Stimulated activated CD8-positive, alpha-beta memory T cell treated with anti-CD3 and anti-CD28 coated beads, Interleukin-12 subunit alpha, Interleukin-12 subunit beta, amount 100 ng/mL, for 1 hour (primary cell): ENCODE measurements at regions not wholly inside any gene's neighbourhood (a gene's known extent, or its start where the extent isn't known, plus 50 kb on each side); places are given as distances from the start of the nearest gene placed in this dataset.

Experiments used
- DNase-seq: peaks from one replicate; pipeline ENCODE4 v3.0.0-alpha.2; 2020; ENCODE audit warnings: low read depth

- no peak for DNase-seq
Observed at GRCh38 chr13:74409551-74409950, 275.3 kb upstream of the KLF12 start.

GRCh38 chr13:74406420-74406819 is 272.2 kb upstream of the KLF12 start:
- no peak for DNase-seq

DNA sequence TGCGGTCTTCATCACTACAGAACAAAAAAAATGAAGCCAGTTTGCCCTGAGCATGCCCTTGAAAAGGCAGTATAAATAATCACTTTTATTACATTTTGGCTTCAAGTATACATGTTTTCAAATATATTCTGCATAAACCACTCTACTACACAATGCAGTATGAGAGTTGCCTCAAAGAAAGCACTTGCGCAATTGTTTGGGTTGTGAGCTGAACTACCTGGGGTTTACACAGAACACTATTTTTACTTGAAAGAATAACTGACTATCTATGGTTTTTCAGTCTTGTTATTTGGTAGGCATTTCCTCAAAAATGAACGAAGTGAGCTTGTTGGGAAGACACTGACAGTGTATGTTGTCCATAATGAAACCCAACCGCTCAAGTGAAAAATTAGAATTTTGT is 264.4 kb upstream of the KLF12 start:
- no peak for DNase-seq

DNA sequence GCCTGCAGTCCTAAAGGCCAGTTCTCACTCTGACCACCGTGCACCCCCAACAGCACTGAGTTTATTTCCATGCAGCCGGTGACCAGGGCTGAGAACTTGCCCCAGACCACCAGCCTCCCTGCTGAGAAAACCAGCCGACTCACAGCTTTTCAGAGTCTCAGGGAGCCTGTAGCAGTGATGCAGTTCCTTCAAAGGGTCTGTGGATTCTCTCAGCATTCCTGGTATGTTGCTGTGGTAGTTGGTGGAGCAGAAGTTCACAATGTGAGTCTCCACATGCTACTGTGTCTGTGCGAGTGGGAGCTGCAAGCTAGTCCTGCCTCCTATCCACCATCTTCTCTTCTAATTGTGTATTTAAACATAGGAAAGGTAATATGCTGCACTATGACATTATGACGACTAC is 254.9 kb upstream of the KLF12 start:
- DNase-seq, result no peak

DNA sequence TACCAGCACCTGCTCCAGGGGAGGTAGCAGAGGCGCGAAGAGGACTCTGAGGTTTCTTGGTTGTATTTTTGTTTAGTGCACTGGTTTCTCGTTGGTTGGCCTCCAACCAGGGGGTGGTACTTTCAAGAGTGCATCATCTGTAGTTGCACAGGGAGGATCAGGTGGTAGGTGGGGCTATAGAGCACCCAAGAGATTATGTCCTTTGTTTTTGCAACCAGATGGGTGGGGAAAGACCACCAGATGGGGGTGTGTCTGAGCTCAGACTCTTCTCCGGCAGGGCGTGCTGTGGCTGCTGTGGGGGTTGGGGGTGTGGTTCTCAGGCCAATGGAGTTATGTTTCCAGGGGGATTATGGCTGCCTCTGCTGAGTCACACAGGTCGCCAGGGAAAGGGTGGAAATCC is 254.4 kb upstream of the KLF12 start:
- DNase-seq, result no peak

DNA sequence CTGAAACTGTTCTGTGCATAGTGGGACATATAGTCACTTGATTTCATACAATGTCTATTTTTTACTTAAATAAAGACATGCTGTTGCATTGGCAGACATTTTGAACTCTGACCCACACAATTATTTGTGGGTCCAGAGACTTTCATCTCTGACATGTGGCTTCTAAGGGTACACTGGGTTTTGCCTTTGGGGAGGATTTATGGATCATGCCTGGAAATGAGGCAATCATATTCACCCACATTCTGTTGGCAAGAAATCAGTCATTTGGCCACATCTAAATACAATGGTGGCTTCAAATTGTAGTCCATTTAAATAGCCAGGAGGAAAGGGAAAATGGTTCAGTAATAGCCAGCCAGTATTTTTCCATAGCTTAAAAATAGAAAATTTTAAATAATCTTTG is 238.3 kb upstream of the KLF12 start:
- no peak for DNase-seq

- DNase-seq, result no peak
Observed at GRCh38 chr13:74367193-74367592, 233.0 kb upstream of the KLF12 start.

DNA sequence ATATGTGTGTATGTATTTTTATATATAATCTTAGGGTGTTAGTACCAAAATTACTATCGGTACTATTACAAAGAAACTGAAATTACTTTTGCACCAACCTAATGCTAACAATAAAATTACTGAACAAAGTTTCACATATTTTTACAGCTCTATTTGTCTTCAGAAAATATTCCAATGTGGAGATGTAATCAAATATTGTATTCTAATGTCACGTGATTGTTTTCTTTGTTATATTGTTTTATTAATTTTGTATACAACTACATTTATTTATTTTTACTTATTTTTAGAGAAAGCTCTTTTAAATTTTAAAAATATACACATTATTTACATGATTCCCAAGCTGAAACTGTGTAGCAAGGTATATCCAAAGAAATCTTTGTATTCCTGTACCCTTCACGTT is 227.1 kb upstream of the KLF12 start:
- no peak for DNase-seq

DNA sequence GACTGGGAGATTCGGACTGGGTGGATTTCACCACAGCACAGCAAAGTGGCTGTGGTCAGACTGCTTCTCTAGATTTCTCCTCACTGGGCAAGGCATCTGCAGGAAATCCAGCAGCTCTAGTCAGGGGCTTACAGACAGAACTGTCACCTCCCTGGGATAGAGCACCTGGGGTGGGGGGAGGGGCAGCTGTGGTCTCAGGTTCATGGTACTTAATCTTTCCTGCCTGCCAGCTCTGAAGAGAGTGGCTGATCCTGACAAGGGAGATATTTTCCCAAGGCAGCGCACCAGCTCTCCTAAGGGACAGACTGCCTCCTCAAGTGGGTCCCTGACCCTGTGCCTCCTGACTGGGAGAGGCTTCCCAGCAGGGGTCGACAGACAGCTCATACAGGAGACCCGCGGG is 212.8 kb upstream of the KLF12 start:
- DNase-seq, result no peak

DNA sequence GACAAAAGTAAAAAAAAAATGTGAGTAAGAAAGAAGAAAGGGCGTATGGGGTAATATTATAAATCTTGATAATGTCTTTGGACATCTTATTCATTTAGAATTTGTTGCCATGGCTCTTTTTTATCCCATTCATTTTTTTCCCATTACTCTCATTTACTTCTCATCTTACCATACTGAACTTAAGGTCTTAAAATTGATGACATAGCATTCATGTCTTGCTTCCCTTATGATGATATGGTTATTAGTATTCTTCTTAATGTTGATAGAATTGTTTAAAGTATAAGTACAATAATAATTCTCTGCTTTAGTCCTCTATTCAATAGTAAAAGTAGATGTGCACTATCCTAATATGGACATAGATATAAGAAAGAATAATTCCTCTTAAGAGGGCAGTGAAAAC is 204.1 kb upstream of the KLF12 start:
- no peak for DNase-seq

GRCh38 chr13:74336546-74336945 is 202.3 kb upstream of the KLF12 start:
- no peak for DNase-seq

DNA sequence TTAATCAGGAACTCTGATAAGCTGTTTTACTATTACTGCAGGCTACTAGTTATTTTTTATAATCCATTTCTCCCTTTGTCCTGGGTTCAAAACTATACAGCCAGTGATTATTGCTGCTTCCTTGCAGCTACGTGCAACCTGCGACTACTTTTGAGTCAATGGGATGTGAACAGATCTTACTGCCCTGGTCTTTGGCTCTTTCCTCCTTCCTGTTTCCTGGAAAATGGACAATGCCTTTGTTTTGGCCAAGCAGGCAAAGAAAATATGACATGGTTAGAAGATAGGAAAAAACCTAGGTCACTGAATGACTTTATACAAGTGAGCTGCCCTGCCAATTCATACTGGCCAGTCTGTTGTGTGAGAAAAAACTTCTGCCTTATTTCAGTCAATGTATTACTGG is 201.2 kb upstream of the KLF12 start:
- no peak for DNase-seq

GRCh38 chr13:74329962-74330361 is 195.8 kb upstream of the KLF12 start:
- DNase-seq, result no peak

- no peak for DNase-seq
Observed at GRCh38 chr13:74325106-74325505, 190.9 kb upstream of the KLF12 start.

DNA sequence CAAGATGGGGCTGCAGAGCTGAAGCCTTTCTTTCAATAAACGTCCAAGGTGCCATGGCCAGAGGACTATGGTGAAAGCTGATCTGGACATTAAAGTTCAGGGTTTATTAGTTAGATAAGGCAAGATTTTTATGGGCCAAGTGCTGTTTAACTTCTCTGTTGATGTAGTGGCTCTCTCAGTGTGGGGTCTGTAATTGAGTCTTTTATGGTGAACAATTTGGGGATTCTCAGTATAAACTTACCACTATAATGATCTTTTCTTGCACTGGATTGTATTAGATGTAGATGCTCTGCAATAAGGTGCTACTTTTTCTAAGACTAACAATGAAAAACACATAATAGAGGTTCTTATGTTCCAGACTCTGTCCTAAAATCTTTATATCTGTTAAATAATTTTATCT is 190.1 kb upstream of the KLF12 start:
- DNase-seq, result no peak

GRCh38 chr13:74322562-74322961 is 188.4 kb upstream of the KLF12 start:
- DNase-seq, result no peak

DNA sequence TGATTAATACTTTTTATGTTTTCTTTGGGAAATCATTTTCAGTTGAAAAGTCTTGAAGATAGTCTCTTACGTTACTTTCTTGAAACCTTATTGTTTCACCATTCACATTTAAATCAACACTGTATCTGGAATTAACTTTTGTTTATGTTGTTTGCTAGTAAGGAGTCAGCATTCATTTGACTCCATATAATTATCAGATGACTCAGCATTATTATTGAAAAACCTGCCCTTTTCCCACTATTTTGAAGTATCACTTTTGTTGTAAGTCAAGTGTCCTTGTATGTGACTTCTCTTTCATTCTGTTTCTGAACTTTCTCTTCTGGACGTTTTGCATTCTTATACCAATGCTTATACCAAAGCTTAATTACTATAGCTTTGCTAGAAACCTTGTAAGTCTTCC is 186.1 kb upstream of the KLF12 start:
- DNase-seq, result no peak

DNA sequence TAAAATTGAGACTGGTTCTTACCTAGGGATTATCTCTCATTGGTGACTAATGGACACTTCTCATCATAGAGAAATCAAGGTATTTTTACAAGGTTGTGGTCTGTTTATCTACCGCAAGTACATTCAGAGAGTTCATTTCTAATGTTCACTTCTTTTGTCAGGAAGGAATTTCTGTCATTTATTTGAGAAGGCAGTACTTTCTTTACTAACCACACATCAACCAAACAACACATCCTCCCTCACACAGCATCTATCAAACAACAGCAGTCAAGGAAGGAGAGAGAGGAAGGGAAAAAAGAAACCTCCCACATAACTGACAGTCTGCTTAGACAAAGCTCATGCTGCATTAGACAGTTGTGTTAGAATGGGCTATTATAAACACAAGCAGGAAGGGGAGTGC is 182.3 kb upstream of the KLF12 start:
- no peak for DNase-seq

- DNase-seq, result no peak
Observed at GRCh38 chr13:74306496-74306895, 172.3 kb upstream of the KLF12 start.

- DNase-seq, result no peak
Observed at GRCh38 chr13:74305876-74306275, 171.7 kb upstream of the KLF12 start.

DNA sequence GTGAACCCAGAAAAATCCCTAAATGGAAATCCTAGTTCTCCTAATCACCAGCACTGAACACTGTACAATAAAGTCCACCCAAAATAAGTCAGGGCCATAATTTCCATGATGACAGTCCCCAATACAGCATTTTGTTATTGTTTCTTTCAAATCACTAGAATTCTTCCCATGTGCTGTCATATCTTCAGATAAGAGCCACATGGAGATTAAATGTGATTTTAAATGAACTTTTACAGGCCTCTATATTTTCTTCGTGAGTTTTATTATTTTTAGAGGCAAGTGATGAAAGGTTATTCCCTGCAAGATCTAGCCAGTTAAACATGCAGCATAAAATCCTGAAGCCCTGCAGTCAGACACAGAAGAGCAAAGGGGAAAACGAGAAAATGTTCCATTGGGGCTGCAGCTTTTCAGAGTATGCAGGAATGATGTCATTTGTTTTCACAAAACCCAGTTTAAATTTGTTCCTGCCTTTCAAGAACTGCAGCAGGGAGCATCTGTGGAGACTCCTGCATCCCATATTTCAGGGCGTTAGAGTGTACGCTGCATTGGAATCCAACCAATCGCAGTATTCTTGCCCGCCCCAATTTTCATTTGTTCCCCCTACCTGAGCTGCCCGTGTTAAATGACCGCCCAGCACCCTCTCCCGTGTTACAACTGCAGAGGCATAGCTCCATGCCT is 167.2 kb upstream of the KLF12 start:
- DNase-seq, result no peak

DNA sequence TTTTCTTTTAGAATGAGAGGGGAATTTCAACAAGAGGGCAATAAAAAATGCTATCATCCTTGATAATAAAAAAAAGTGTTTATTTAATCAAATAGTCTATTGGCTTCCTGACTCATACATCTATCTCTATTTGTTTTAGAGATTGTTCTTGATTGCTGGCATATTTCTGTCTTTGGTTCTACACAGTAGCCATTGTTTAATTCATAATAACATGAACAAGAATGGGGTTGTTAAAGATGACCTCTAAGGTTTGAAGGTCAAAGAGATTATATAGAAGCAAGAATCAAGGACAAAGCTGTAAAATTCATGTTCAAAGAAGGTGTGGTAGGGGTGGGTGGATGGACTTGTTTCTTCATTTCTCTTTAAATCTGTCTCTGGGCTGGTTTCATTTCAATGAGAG is 166.0 kb upstream of the KLF12 start:
- no peak for DNase-seq

DNA sequence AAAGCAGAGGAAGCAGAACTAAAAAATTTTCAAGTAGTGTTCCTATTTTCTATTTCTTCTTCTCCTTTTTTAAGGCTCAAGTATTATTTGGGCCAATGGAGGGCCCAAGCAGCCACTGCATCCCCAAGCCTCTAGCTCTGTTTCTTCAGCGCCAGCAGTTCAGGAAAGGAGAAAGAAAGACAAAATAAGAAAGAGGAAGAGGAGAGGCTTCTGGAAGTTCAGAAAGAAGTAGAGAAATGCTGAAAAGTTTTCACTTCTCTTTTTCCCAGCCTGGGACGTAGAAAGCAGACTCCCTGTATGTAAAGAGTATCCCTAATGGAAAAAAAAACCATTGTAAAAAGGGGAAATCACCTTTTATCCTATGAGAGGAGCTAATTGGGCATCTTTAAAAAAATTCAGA is 165.5 kb upstream of the KLF12 start:
- DNase-seq, result no peak

DNA sequence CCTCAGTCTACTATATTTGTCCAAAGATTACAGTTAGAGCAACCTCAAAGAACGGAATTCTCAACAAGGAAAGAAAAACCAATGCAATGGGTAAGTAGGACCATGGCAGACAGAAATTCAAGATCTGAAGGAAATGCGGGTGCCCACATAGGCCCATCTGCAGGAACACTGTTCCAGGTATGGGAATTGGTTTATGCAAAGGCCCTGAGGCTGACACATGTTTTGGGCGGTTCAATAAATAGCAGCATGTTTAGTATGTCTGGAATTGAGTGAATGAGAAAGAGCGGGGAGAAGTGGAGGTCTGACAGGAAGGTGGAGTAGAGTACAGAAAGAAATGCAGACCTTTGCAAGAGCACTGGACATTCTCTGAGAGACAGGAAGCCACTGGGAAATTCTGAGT is 164.7 kb upstream of the KLF12 start:
- DNase-seq, result no peak
